Tibial nerve (tissue), 4 donors: ENCODE measurements at regions not wholly inside any gene's neighbourhood (a gene's known extent, or its start where the extent isn't known, plus 50 kb on each side); places are given as distances from the start of the nearest gene placed in this dataset.
A peak's percentile ranks its signal among the peaks of the same experiment; 100 is the strongest.
"Not testable (repeated sequence)": the region's sequence is repeated elsewhere in the genome, so short reads cannot be mapped to it uniquely, and the experiment has no call there.

Experiments used
- DNase-seq, 2 donors: peaks; one replicate each; pipeline ENCODE4 v3.0.0-alpha.2; 2019; ENCODE audit warnings: low spot score in 2 of 2
- H3K27ac ChIP-seq, 4 donors: fragments of 200-600 bp; sonication (generic) in 3 of 4; one replicate each; pipeline ENCODE4 v1.5.1; 2017 to 2019; ENCODE audit warnings: mild to moderate bottlenecking in 1 of 4
- H3K27me3 ChIP-seq, 2 donors: fragments of 200-600 bp; sonication (generic) in 1 of 2; one replicate each; pipeline versions ENCODE4 v1.5.1 to v1.6.0; 2017 to 2019
- H3K36me3 ChIP-seq, 3 donors: fragments of 200-600 bp; sonication (generic); one replicate each; pipeline ENCODE4 v1.5.1; 2018 to 2019
- H3K4me1 ChIP-seq, 4 donors: fragments of 200-600 bp; sonication (generic) in 3 of 4; one replicate each; pipeline ENCODE4 v1.5.1; 2017 to 2019
- H3K4me3 ChIP-seq, 4 donors: fragments of 200-600 bp; sonication (generic) in 3 of 4; one replicate each; pipeline ENCODE4 v1.5.1; 2017 to 2019; ENCODE audit warnings: mild to moderate bottlenecking in 1 of 4, moderate library complexity in 1 of 4
- H3K9me3 ChIP-seq, 4 donors: fragments of 200-600 bp; sonication (generic) in 3 of 4; one replicate each; pipeline ENCODE4 v1.5.1; 2017 to 2019
- EP300 ChIP-seq, 2 donors: sonication (generic); formaldehyde crosslinking; IDR thresholded peaks; one replicate each; pipeline ENCODE4 v1.6.1; 2017; ENCODE audit warnings: antibody characterized with exemption in 2 of 2, mild to moderate bottlenecking in 1 of 2
- POLR2A ChIP-seq, 2 donors: fragments of 450-650 bp; IDR thresholded peaks; one replicate each; pipeline ENCODE4 v1.6.1; 2017; ENCODE audit warnings: antibody characterized with exemption in 2 of 2, mild to moderate bottlenecking in 2 of 2, moderate library complexity in 2 of 2
- WGBS, 2 donors: methylation state at CpG; one replicate each; pipeline ENCODE4 v1.1.5; 2018; 5-methylcytosine and 5-hydroxymethylcytosine counted together
- TF ChIP-seq, protein P1 (sequence below), 5 experiments: fragments of 200-600 bp in 3 of 5; fragments of 450-650 bp in 2 of 5; sonication (generic) in 3 of 5; IDR thresholded peaks; one replicate each; pipeline ENCODE4 v1.5.1; 2016 to 2019; ENCODE audit warnings: antibody characterized with exemption in 5 of 5, mild to moderate bottlenecking in 3 of 5, moderate library complexity in 2 of 5

DNA sequence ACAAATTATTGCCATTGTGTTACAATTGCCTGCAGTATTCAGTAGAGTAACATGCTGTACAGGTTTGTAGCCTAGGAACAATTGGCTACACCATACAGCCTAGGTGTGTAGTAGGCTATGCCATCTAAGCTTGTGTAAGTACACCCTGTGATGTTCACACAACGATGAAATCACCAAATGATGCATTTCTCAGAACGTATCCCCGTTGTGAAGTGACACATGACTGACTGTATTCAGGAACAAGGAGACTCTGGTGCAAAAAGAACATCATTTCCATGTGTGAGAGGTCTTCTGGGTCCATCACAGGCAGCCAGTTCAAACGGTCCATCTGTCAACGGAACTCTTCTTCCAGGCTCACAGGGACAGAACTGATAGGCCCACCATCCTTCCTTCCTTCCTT, 263.7 kb downstream of the ANAPC1 start:
- DNase-seq, result no peak
- H3K4me1 ChIP-seq, result peaks cover 0 to 27% (median 19%) of the 10 kb centered on the region in 4 donors
- WGBS, 2 donors, result 89 to 92% methylated on average over 5 of the region's 5 CpGs
- no peak overlapping the region for H3K4me3 ChIP-seq
- H3K27ac ChIP-seq, result no peak overlapping the region
- no peaks in the 10 kb centered on the region for H3K9me3 ChIP-seq
- H3K36me3 ChIP-seq, result no peaks in the 10 kb centered on the region
- TF ChIP-seq, protein P1, sequence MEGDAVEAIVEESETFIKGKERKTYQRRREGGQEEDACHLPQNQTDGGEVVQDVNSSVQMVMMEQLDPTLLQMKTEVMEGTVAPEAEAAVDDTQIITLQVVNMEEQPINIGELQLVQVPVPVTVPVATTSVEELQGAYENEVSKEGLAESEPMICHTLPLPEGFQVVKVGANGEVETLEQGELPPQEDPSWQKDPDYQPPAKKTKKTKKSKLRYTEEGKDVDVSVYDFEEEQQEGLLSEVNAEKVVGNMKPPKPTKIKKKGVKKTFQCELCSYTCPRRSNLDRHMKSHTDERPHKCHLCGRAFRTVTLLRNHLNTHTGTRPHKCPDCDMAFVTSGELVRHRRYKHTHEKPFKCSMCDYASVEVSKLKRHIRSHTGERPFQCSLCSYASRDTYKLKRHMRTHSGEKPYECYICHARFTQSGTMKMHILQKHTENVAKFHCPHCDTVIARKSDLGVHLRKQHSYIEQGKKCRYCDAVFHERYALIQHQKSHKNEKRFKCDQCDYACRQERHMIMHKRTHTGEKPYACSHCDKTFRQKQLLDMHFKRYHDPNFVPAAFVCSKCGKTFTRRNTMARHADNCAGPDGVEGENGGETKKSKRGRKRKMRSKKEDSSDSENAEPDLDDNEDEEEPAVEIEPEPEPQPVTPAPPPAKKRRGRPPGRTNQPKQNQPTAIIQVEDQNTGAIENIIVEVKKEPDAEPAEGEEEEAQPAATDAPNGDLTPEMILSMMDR (IDR thresholded peaks at IDR 0.05), result no peak
- TF ChIP-seq EP300 (IDR thresholded peaks at IDR 0.05) (no peak), POLR2A (IDR thresholded peaks at IDR 0.05) (no peak)
- no peaks in the 10 kb centered on the region for H3K27me3 ChIP-seq

DNA sequence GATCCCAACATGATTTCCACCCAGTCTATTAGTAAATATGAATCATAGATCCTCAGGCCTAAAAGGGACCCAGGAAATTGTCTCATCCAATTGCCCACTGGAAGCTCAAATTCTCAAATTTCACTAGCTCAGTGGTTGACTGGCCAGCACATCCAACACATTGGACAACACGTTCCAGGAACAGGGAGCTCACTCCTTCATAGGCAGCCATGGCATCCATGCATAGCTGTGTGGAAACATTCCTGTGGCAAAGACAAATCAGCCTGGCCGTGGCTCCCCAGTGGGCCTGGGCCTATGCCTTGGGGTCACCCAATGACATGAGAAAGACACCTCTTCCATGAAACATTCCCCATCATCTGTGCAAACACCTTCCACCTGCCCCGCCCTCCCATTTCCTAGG, 261.1 kb downstream of the ANAPC1 start:
- no peaks in the 10 kb centered on the region for H3K27me3 ChIP-seq
- H3K4me1 ChIP-seq, result peaks cover 0 to 17% (median 9%) of the 10 kb centered on the region in 4 donors
- DNase-seq, result no peak
- TF ChIP-seq POLR2A (IDR thresholded peaks at IDR 0.05) (no peak), EP300 (IDR thresholded peaks at IDR 0.05) (no peak)
- TF ChIP-seq, protein P1 (IDR thresholded peaks at IDR 0.05), result no peak
- peaks cover 0 to 13% (median 0%) of the 10 kb centered on the region in 4 donors for H3K9me3 ChIP-seq
- H3K4me3 ChIP-seq, result no peak overlapping the region
- no peak overlapping the region for H3K27ac ChIP-seq
- WGBS, 2 donors, result 91 to 93% methylated on average over 3 of the region's 3 CpGs
- H3K36me3 ChIP-seq, result no peaks in the 10 kb centered on the region

DNA sequence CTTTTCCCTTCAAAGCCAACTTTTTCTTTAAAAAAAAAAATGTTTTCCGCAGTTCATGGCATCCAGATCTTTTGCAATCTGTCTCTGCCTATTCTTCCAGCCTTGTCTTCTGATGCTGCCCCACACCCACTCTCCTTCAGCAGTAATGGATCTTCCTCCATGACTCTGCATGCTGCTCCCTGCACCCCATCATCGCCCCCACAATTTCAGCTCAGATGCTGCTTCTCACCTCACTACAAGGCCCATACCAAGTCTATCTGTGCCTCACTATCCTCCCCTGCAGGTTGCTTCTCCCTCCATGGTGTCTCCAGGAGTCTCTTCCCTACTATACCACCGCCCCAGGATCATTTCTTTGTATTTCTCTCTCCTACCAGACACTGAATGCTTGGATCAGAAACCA, 260.6 kb downstream of the ANAPC1 start:
- Histone ChIP-seq H3K4me1 (peaks cover 0 to 12% (median 4%) of the 10 kb centered on the region in 4 donors), H3K27me3 (no peaks in the 10 kb centered on the region), H3K27ac (no peak overlapping the region), H3K4me3 (no peak overlapping the region), H3K9me3 (peaks cover 0 to 17% (median 0%) of the 10 kb centered on the region in 4 donors), H3K36me3 (no peaks in the 10 kb centered on the region)
- TF ChIP-seq EP300 (IDR thresholded peaks at IDR 0.05), result no peak
- TF ChIP-seq, protein P1 (IDR thresholded peaks at IDR 0.05), result no peak
- TF ChIP-seq POLR2A (IDR thresholded peaks at IDR 0.05), result no peak
- 97 to 98% methylated on average over 3 of the region's 3 CpGs for WGBS, 2 donors
- DNase-seq, result no peak

DNA sequence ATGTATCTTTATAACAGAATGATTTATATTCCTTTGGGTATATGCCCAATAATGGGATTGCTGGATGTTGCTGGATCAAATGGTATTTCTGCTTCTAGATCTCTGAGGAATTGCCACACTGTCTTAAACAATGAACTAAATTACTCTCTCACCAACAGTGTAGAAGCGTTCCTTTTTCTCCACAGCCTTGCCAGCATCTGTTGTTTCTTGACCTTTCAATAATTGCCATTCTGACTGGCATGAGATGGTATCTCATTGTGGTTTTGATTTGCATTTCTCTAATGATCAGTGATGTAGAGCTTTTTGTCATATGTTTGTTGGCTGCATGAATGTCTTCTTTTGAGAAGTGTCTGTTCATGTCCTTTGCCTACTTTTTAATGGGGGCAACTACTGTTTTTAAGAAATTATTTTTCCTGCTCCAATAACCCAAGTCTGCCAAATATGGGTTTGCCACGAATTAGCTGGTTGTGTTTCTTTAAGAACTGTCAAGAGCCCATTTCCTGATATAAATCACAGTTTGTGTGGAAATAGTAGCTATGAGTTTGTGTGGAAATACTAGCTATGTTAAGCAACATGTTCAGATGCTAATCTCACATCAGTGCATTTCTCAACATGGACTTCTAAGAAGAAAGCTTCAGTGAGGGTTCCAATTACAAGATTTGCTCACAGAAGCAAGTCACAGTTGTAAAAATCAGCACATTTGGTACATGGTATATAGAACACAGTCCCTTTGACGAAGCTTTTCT, 259.4 kb downstream of the ANAPC1 start:
- 41 to 49% methylated on average over 3 of the region's 3 CpGs for WGBS, 2 donors
- Histone ChIP-seq H3K4me1 (peaks cover 0 to 7% (median 0%) of the 10 kb centered on the region in 4 donors), H3K36me3 (no peaks in the 10 kb centered on the region), H3K4me3 (no peak overlapping the region), H3K27ac (peak overlapping the region in 1 of 4 donors; percentile 36), H3K27me3 (no peaks in the 10 kb centered on the region), H3K9me3 (peaks cover 0 to 28% (median 0%) of the 10 kb centered on the region in 4 donors)
- TF ChIP-seq, protein P1 (IDR thresholded peaks at IDR 0.05), result no peak
- TF ChIP-seq EP300 (IDR thresholded peaks at IDR 0.05), result peak in 1 of 2 donors; percentile 51
- DNase-seq, result no peak

DNA sequence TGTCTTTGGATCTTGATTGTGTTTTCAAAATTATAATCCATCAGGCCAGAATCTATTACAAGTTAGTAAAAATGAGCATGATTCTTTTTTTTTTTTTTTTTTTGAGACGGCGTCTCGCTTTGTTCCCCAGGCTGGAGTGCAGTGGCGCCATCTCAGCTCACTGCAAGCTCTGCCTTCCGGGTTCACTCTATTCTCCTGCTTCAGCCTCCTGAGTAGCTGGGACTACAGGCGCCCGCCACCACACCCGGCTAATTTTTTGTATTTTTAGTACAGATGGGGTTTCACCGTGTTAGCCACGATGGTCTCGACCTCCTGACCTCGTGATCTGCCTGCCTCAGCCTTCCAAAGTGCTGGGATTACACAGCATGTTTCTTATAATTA, 258.8 kb downstream of the ANAPC1 start:
- Histone ChIP-seq H3K27ac (peak overlapping the region in 1 of 4 donors; percentile 36), H3K9me3 (peaks cover 0 to 34% (median 0%) of the 10 kb centered on the region in 4 donors)
- not testable (repeated sequence) for H3K4me1 ChIP-seq, H3K27me3 ChIP-seq, H3K4me3 ChIP-seq, DNase-seq, H3K36me3 ChIP-seq
- 80 to 90% methylated on average over 12 of the region's 12 CpGs for WGBS, 2 donors
